Endodermal cell (in vitro differentiated cells): ENCODE measurements at regions not wholly inside any gene's neighbourhood (a gene's known extent, or its start where the extent isn't known, plus 50 kb on each side); places are given as distances from the start of the nearest gene placed in this dataset.

ENCODE experiments used
- DNase-seq: peaks from one replicate; pipeline ENCODE4 v3.0.0-alpha.2; 2017
- H3K27ac ChIP-seq: 2 replicates; pipeline ENCODE4 v1.5.1; 2013; ENCODE audit warnings: mild to moderate bottlenecking, low read depth, low read length, moderate library complexity
- H3K27me3 ChIP-seq: 2 replicates; pipeline ENCODE4 v1.6.1; 2013; ENCODE audit warnings: mild to moderate bottlenecking, low read length, moderate library complexity; ENCODE audit not compliant: insufficient read depth, control insufficient read depth, poor library complexity, severe bottlenecking
- H3K36me3 ChIP-seq: 2 replicates; pipeline ENCODE4 v1.7.0; 2013; ENCODE audit warnings: mild to moderate bottlenecking, low read length, moderate library complexity; ENCODE audit not compliant: control insufficient read depth, insufficient read depth
- H3K4me1 ChIP-seq: one replicate; pipeline ENCODE4 v1.7.0; 2013; ENCODE audit warnings: low read length; ENCODE audit not compliant: control insufficient read depth, insufficient read depth
- H3K4me3 ChIP-seq: 2 replicates; pipeline ENCODE4 v1.5.1; 2013; ENCODE audit warnings: mild to moderate bottlenecking, low read length, moderate library complexity
- H3K9ac ChIP-seq: 2 replicates; pipeline ENCODE4 v1.6.1; 2013; ENCODE audit warnings: mild to moderate bottlenecking, low read length, moderate library complexity; ENCODE audit not compliant: poor library complexity, severe bottlenecking; ENCODE audit errors: extremely low read depth
- H3K9me3 ChIP-seq: 2 replicates; pipeline ENCODE4 v1.6.1; 2013; ENCODE audit warnings: mild to moderate bottlenecking, low read length, moderate library complexity; ENCODE audit not compliant: control insufficient read depth
- H3K27ac Mint-ChIP-seq: 2 replicates; pipeline ENCODE4 v1.8.0; 2020; ENCODE audit warnings: mixed read lengths
- H3K27me3 Mint-ChIP-seq: 2 replicates; pipeline ENCODE4 v1.8.0; 2021; ENCODE audit warnings: mild to moderate bottlenecking, mixed read lengths; ENCODE audit not compliant: insufficient read depth
- H3K36me3 Mint-ChIP-seq: 2 replicates; pipeline ENCODE4 v1.8.0; 2020; ENCODE audit warnings: low read depth, mixed read lengths
- H3K4me1 Mint-ChIP-seq: 2 replicates; pipeline ENCODE4 v1.8.0; 2020; ENCODE audit warnings: mixed read lengths
- H3K4me3 Mint-ChIP-seq: 2 replicates; pipeline ENCODE4 v1.8.0; 2020; ENCODE audit warnings: mild to moderate bottlenecking, moderate library complexity, mixed read lengths
- H3K9me3 Mint-ChIP-seq: 2 replicates; pipeline ENCODE4 v1.8.0; 2020; ENCODE audit warnings: mild to moderate bottlenecking, mixed read lengths
- WGBS, 2 experiments: methylation state at CpG; one replicate each; pipeline versions ENCODE4 v1.1.5 to v1.1.7; 2013; ENCODE audit warnings: missing lambda C conversion rate in 2 of 2, mixed read lengths in 1 of 2; ENCODE audit not compliant: insufficient coverage in 1 of 2, insufficient read length in 1 of 2; 5-methylcytosine and 5-hydroxymethylcytosine counted together
- TF ChIP-seq, protein P1 (sequence below): fragments of 200-600 bp; sonication (generic); conservative IDR thresholded peaks from 2 replicates; pipeline ENCODE4 v1.5.0; 2021; ENCODE audit warnings: antibody characterized with exemption, mild to moderate bottlenecking

DNA sequence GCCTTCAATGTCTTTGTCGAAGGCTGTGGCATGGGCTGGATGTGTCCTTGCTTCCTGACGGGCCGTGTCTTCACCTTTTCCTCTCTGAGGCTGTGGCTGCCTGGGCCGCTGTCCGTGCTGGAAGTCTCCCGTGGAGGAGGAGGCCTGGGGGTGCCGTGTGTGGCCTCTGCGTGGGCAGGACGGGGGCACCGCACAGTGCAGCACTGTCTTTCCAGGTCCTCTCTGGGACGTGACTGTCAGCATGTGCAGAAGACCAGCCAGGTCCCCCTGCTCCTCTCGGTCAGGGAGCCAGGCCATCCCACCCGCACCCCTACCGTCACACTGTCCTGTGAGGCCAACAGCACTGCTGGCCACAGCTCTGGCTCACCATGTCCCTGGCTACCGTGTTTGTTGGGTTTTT is 64.4 kb upstream of the ZNF236 start:
- H3K9me3 Mint-ChIP-seq = peaks cover 19% of the 10 kb centered on the region
- Histone ChIP-seq H3K4me1 (no peaks in the 10 kb centered on the region), H3K27me3 (no peaks in the 10 kb centered on the region), H3K27ac (no peak overlapping the region), H3K9me3 (peaks cover 14% of the 10 kb centered on the region), H3K36me3 (no peaks in the 10 kb centered on the region), H3K4me3 (no peak overlapping the region), H3K9ac (no peak overlapping the region)
- TF ChIP-seq, protein P1, sequence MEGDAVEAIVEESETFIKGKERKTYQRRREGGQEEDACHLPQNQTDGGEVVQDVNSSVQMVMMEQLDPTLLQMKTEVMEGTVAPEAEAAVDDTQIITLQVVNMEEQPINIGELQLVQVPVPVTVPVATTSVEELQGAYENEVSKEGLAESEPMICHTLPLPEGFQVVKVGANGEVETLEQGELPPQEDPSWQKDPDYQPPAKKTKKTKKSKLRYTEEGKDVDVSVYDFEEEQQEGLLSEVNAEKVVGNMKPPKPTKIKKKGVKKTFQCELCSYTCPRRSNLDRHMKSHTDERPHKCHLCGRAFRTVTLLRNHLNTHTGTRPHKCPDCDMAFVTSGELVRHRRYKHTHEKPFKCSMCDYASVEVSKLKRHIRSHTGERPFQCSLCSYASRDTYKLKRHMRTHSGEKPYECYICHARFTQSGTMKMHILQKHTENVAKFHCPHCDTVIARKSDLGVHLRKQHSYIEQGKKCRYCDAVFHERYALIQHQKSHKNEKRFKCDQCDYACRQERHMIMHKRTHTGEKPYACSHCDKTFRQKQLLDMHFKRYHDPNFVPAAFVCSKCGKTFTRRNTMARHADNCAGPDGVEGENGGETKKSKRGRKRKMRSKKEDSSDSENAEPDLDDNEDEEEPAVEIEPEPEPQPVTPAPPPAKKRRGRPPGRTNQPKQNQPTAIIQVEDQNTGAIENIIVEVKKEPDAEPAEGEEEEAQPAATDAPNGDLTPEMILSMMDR = no peak
- no peak overlapping the region for H3K27ac Mint-ChIP-seq
- H3K27me3 Mint-ChIP-seq = no peaks in the 10 kb centered on the region
- H3K36me3 Mint-ChIP-seq = no peaks in the 10 kb centered on the region
- DNase-seq = no peak
- WGBS, 2 experiments = 93 to 94% methylated on average over 3 to 15 of the region's 15 CpGs
- H3K4me1 Mint-ChIP-seq = peaks cover 8% of the 10 kb centered on the region
- H3K4me3 Mint-ChIP-seq = no peak overlapping the region

DNA sequence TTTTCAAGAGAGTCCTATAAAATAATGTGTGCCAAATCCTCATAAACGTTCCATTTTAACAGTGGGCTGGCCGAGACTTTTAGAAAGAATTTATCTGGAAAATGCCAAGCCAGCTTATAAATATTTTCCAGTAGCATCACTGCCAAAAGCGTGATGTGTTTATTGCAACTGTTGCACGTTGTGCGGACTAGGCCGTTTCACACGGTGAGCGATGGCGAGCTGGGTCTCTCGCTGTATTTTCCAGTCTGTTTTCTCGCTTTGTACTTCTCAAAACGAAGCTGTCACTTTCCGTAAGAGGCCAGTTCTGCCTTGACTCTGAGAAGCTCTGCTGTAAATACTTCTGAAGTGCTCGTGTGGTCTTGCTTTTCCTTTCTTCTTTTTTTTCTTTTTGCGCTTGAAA is 65.0 kb upstream of the ZNF236 start:
- Histone ChIP-seq H3K27ac (no peak overlapping the region), H3K9me3 (peaks cover 20% of the 10 kb centered on the region), H3K4me1 (no peaks in the 10 kb centered on the region), H3K27me3 (no peaks in the 10 kb centered on the region), H3K36me3 (no peaks in the 10 kb centered on the region), H3K4me3 (no peak overlapping the region), H3K9ac (no peak overlapping the region)
- no peak for DNase-seq
- H3K4me3 Mint-ChIP-seq = no peak overlapping the region
- peaks cover 7% of the 10 kb centered on the region for H3K4me1 Mint-ChIP-seq
- no peaks in the 10 kb centered on the region for H3K27me3 Mint-ChIP-seq
- H3K27ac Mint-ChIP-seq = no peak overlapping the region
- peaks cover 20% of the 10 kb centered on the region for H3K9me3 Mint-ChIP-seq
- H3K36me3 Mint-ChIP-seq = no peaks in the 10 kb centered on the region
- WGBS, 2 experiments = 95 to 96% methylated on average over 15 of the region's 15 CpGs
- TF ChIP-seq, protein P1 = no peak

DNA sequence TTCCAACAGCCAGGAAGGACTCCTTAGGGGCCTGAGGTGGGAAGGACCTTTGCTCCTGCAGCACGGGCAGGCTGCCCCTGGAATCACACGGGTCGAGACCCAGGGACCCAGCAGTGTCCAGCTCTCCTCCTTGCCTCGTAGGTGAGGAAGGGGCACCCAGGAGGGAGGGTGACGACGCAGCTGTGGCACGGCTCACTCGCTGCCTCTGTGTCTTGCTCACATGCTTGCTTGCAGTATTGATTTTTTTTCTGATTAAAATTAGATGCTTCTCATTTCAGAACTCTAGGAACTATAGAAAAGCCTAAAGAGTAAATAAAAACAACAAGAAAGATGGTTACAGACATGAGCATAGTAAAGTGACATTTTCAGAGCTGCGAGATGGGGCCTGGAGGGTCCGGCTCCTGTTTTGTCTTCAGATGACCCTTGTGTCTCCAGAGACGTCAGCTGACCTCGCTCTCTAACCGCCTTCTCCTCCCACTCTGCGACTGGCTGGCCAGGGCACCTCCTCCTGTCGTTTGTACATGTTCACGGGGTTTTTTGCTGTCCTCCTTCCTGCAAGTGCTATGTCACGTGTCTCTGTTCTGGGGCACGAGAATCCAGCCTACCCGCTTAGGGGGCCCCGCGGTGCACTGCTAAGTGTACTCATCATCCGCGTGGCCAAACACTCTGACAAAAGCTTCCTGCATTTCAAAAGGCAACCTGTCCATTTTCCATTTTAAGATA is 65.7 kb upstream of the ZNF236 start:
- Mint-ChIP-seq H3K27me3 (no peaks in the 10 kb centered on the region), H3K27ac (no peak overlapping the region), H3K36me3 (no peaks in the 10 kb centered on the region), H3K4me1 (peaks cover 5% of the 10 kb centered on the region), H3K9me3 (peaks cover 18% of the 10 kb centered on the region), H3K4me3 (no peak overlapping the region)
- Histone ChIP-seq H3K27ac (no peak overlapping the region), H3K9ac (no peak overlapping the region), H3K36me3 (no peaks in the 10 kb centered on the region), H3K4me3 (no peak overlapping the region), H3K9me3 (peaks cover 23% of the 10 kb centered on the region), H3K4me1 (no peaks in the 10 kb centered on the region), H3K27me3 (no peaks in the 10 kb centered on the region)
- no peak for DNase-seq
- 84 to 89% methylated on average over 11 to 23 of the region's 23 CpGs for WGBS, 2 experiments
- TF ChIP-seq, protein P1 = no peak
